Activated T-cell treated with anti-CD3 and anti-CD28 coated beads, Interleukin-2, amount 50 U/mL, for 1 hour (primary cell): ENCODE measurements at regions not wholly inside any gene's neighbourhood (a gene's known extent, or its start where the extent isn't known, plus 50 kb on each side); places are given as distances from the start of the nearest gene placed in this dataset.

Experiments used
- DNase-seq: peaks from one replicate; pipeline ENCODE4 v3.0.0-alpha.2; 2020

- no peak for DNase-seq
Measured at GRCh38 chr15:38864122-38864521, 299.5 kb upstream of the RASGRP1 start.

GRCh38 chr15:38864827-38865581 lies 300.4 kb upstream of the RASGRP1 start:
- DNase-seq: no peak

- no peak for DNase-seq
Measured at GRCh38 chr15:38867556-38867955, 302.9 kb upstream of the RASGRP1 start.

DNA sequence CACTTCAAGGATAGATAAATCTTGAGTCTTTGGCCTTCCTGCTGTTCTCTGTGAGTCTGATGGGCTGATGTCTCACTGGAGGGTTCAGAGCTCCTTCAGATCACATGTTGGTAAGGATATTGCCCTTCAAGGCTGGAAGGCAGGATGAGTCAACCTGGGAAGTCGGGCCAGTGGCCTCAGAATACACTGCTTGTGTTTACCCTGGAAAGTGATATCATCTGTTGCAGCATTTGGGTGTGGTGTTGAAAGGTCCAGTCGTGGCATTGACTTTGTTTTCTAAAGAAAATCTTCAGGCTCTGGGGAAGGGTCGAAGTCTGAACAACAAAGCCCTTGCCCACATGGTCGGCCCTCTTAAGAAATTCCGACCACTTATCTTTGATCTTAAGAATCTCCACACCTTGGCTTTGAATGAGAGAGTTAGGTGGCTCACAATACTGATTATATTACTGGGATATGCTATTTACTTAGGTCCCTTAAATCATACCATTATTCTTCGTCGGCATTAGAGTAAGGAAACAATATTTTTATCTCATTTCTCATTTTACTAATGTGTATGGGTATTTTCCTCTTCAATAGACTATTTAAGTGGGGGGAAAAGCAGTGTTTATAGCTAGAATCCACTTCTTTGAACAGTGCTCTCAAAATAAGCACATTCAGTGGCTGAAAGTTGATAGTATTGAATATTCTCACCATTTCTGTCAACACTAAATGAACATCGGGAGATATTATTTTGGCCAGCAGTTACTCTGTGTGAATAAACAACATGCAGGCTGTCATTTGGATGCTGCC lies 303.9 kb upstream of the RASGRP1 start:
- no peak for DNase-seq

- no peak for DNase-seq
Measured at GRCh38 chr15:38871638-38872037, 307.0 kb upstream of the RASGRP1 start.

DNA sequence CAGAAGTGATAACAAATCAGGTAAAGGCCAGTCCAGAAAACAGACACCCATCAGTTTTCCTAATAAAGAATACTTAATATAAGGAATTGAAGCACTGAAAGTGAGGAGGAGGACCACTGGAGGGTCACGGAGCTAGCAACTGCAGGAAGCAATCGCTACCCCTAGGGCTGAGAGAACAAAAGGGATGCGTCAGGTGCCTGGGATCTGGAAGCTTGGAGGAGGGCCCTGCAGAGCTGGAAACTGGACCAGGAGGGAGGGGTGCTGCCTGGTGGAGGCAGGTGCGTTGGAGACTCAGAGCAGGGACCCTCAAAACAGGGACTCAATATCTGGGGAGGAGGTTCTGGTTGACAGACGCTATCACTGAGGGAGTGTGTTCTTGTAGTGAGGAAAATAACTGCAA lies 308.1 kb upstream of the RASGRP1 start:
- no peak for DNase-seq

- no peak for DNase-seq
Measured at GRCh38 chr15:38873158-38873557, 308.5 kb upstream of the RASGRP1 start.

GRCh38 chr15:38874464-38874863 lies 309.9 kb upstream of the RASGRP1 start:
- no peak for DNase-seq

GRCh38 chr15:38876211-38876610 lies 311.6 kb upstream of the RASGRP1 start:
- no peak for DNase-seq

DNA sequence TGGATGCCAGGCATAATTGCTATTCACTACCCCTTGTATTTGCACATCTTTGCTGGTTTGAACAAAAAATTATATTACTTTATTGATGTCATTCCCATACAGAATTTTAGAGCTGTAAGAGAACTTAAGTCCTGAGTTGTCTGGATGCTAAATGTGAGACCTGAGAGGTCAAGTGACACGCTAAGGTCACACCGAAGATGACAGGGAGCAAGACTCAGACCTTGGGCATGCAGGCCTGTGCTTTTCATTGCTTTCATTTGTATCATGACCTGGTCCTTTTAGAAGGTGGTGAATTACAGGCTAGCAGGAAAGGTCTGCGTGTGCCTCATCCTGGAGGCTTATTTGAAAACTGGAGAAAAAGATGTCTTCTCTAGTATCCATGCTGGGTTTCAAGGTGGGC lies 312.0 kb upstream of the RASGRP1 start:
- no peak for DNase-seq

- no peak for DNase-seq
Measured at GRCh38 chr15:38877471-38877870, 312.9 kb upstream of the RASGRP1 start.

DNA sequence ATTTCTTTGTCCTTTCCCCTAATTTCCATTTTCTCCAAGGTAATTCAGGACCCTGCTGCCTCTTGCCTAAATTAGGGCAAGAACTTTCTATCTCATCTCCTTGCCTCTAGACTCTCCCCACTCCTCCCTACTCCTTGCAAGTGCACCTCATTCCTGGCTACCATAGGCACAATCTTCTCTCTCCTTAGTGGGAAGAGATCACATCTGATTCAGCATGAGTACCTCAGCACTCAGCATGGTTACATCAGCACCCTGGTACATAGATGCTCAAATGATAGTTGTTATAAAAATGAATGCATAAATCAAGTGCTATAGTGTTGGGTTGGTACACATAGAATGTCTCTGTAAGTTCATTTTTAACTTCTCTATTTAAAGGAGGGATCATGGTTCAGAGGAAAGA lies 313.4 kb upstream of the RASGRP1 start:
- DNase-seq: no peak

GRCh38 chr15:38878926-38879325 lies 314.3 kb upstream of the RASGRP1 start:
- no peak for DNase-seq

DNA sequence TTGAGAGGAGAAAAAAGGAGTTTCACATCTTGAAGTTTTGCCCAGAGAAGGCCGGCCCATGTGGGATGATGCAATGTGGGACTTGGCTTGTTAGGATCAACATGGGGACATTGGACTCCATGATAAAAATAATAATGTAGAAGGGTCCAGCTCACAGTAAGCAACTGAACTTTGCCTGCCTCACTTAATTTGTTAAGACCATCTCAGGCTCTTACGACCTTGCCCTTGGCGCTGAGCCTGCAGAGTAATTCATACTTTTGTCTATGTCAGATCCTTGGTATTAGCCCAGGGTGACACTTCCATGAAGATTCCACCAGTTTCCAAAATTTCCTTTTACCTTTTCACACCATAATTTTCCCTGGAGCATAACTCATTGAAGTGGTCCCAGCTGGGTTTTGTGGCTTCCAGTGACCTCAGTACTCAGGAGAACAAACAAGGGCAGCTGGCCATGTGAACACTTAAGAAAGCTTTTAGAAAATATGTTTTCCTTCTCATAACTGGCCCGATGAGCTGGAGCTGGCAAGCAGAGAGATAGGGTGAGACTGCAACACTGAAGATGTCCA lies 315.4 kb upstream of the RASGRP1 start:
- no peak for DNase-seq

DNA sequence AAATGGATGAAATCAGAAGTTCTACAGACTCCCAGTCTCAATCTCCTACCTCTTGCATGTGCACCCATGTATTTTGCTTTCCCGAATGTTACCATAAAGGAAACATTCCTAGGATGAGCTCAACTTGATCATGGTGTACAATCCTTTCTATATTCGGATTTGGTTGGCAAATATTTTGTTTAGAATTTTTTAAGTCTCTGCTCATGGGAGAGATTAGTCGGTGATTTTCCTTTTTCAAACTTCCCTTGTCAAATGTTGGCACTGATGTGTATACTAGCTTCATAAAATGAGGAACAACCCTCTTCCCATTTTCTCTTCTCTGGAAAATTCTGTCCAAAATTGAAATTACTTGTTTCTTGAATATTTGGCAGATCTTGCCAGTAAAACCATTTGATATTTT lies 317.6 kb upstream of the RASGRP1 start:
- no peak for DNase-seq

DNA sequence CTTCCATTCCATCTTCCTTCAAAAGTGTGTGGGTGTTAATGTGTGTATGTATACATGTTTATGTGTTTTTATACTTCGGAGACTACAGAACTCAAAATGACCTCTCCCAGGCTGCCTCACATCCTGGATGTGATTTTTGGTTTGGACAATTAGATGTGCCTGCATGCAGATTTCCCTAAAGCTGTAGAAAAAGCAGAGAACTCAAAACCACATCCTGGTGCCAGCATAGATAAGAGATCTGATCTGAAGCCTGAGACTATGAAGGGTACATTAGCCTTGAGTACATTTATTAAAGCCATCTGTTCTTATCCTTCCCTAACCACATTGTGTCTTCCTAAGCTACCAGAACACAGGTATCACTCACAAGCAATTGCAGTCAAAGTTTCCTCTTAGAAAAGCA lies 319.4 kb upstream of the RASGRP1 start:
- DNase-seq: no peak

GRCh38 chr15:38885001-38885400 lies 320.4 kb upstream of the RASGRP1 start:
- no peak for DNase-seq

DNA sequence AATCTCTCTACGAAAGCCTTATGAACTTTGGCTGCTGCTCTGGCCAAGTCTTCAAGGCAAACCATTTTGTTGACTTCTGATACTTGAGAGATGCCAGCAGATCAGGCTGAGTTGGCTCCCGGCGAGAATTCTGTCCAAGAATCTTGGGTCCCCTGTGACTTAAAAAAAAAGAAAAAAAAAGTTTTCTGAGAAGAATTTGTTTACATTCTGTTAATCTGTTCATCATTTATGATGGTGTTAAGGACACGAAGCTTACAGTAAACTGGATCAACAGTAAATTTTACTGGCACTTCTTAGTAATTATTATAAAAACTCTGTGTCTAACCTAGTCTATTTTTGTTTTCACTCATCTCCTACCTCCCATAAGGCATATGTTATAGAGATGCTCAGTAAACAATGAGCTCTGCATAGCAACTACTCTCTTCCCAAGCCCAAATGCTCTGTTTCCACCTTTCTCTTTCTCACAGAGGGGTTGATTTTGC lies 320.9 kb upstream of the RASGRP1 start:
- DNase-seq: no peak

GRCh38 chr15:38886315-38887163 lies 321.9 kb upstream of the RASGRP1 start:
- DNase-seq: no peak

DNA sequence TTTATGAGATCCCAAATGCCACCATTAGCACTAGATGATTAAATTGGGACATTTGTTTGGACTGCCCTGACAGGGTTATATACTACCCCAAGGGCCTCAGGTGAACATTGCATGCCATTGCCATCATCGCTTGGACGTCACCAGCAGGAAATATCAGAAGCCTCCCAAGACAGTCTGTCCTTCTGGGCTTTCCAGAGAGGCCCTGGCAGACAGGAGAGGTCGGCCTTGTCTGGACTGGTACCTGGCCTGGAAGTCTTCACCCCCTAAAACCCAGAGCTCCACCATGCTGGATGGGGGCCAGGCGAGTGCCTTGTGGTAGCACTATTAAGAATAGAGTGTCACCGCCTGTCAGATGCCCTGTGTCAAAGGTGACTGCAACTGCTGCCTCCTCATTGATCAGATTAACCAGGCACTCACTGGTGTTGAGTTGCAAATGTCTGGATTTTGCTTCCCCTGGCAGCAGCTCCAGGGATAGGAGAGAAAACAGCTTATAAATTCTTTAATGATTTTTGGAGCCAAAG lies 324.1 kb upstream of the RASGRP1 start:
- DNase-seq: no peak

DNA sequence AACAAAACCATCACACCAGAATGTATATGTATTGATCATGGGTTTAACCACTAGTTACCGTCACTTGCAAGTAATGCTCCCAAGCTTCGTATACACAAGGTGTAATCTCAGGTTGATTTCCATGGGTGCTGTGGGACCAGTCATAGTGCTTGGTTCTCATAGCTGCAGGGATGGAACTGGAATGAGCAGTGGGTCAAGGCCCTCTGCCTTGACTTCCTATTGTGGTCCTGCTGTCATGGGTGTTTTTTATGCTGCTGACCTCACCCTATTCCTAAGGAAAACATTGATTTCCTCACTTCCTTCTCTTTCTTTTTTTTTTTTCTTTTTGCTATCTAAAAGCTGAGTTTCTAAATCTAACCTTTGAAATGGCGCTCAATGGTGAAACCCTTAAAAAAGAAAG lies 325.6 kb upstream of the RASGRP1 start:
- no peak for DNase-seq

GRCh38 chr15:38893925-38894242 lies 329.3 kb upstream of the RASGRP1 start:
- no peak for DNase-seq
